Esophagus mucosa (tissue), 1 donor: ENCODE measurements at regions not wholly inside any gene's neighbourhood (a gene's known extent, or its start where the extent isn't known, plus 50 kb on each side); places are given as distances from the start of the nearest gene placed in this dataset.
"Not testable (repeated sequence)": the region's sequence is repeated elsewhere in the genome, so short reads cannot be mapped to it uniquely, and the experiment has no call there.

Source experiments
- ATAC-seq: fragments of 200-7000 bp; cut with Tn5 transposase; one replicate; pipeline ENCODE4 v1.9.1; 2020
- donor health status: DM: yes; HTN: yes; CAD: no.

- no peak for ATAC-seq
These were observed 157.9 kb downstream of the ZNF664 start for GRCh38 chr12:124130691-124131591.

- ATAC-seq, result no peak
These were observed 158.6 kb downstream of the ZNF664 start for GRCh38 chr12:124131659-124132058.

- no peak for ATAC-seq
These were observed 159.5 kb downstream of the ZNF664 start for GRCh38 chr12:124132530-124132929.

- no peak for ATAC-seq
These were observed 158.1 kb upstream of the RFLNA start for GRCh38 chr12:124136796-124137195.

- no peak for ATAC-seq
These were observed 153.9 kb upstream of the RFLNA start for GRCh38 chr12:124140944-124141486.

GRCh38 chr12:124141611-124142010 is 153.3 kb upstream of the RFLNA start:
- not testable (repeated sequence) for ATAC-seq

GRCh38 chr12:124142395-124143035 is 152.4 kb upstream of the RFLNA start:
- no peak for ATAC-seq

GRCh38 chr12:124143726-124144125 is 151.2 kb upstream of the RFLNA start:
- ATAC-seq, result no peak

GRCh38 chr12:124144531-124145194 is 150.2 kb upstream of the RFLNA start:
- no peak for ATAC-seq

GRCh38 chr12:124147027-124147426 is 147.9 kb upstream of the RFLNA start:
- no peak for ATAC-seq

GRCh38 chr12:124147575-124147974 is 147.3 kb upstream of the RFLNA start:
- ATAC-seq, result no peak

- no peak for ATAC-seq
These were observed 146.2 kb upstream of the RFLNA start for GRCh38 chr12:124148481-124149273.

GRCh38 chr12:124149287-124149686 is 145.6 kb upstream of the RFLNA start:
- ATAC-seq, result no peak

- ATAC-seq, result no peak
These were observed 144.7 kb upstream of the RFLNA start for GRCh38 chr12:124150168-124150567.

GRCh38 chr12:124151583-124151982 is 143.3 kb upstream of the RFLNA start:
- ATAC-seq, result no peak

- ATAC-seq, result no peak
These were observed 142.2 kb upstream of the RFLNA start for GRCh38 chr12:124152731-124153130.

GRCh38 chr12:124153392-124153791 is 141.5 kb upstream of the RFLNA start:
- ATAC-seq, result no peak

- no peak for ATAC-seq
These were observed 137.5 kb upstream of the RFLNA start for GRCh38 chr12:124157406-124157805.

GRCh38 chr12:124159655-124160054 is 135.2 kb upstream of the RFLNA start:
- no peak for ATAC-seq

GRCh38 chr12:124160097-124160756 is 134.7 kb upstream of the RFLNA start:
- ATAC-seq, result no peak

GRCh38 chr12:124161402-124161801 is 133.5 kb upstream of the RFLNA start:
- ATAC-seq, result not testable (repeated sequence)
